Common myeloid progenitor, CD34-positive (primary cell): ENCODE measurements at regions not wholly inside any gene's neighbourhood (a gene's known extent, or its start where the extent isn't known, plus 50 kb on each side); places are given as distances from the start of the nearest gene placed in this dataset.
A peak's percentile ranks its signal among the peaks of the same experiment; 100 is the strongest.
"Not testable (repeated sequence)": the region's sequence is repeated elsewhere in the genome, so short reads cannot be mapped to it uniquely, and the experiment has no call there.

Source experiments
- CTCF ChIA-PET: fragments of 350-600 bp; sonication (Branson Sonifier 250); formaldehyde crosslinking; loops from one replicate; lab custom pipeline; 2021; ENCODE audit warnings: antibody characterized with exemption; lab: Charles Lee
- POLR2A ChIA-PET: fragments of 350-600 bp; sonication (Branson Sonifier 250); formaldehyde crosslinking; loops from one replicate; lab custom pipeline; 2021; ENCODE audit warnings: antibody characterized with exemption; lab: Charles Lee
- DNase-seq, 3 donors: peaks; one replicate each; pipeline versions ENCODE4 v3.0.0 to v3.0.0-alpha.2; 2013
- H3K27ac ChIP-seq, 2 experiments: 1 replicate in 1 of 2; 2 replicates in 1 of 2; pipeline ENCODE4 v1.7.0; 2013; ENCODE audit warnings: inconsistent platforms in 2 of 2, low read length in 2 of 2, mild to moderate bottlenecking in 2 of 2, low read depth in 1 of 2, moderate library complexity in 1 of 2; ENCODE audit not compliant: severe bottlenecking in 2 of 2, insufficient read depth in 1 of 2, poor library complexity in 1 of 2
- H3K27me3 ChIP-seq, 5 experiments: replicated peaks in 2 of 5; 1 replicate in 3 of 5; 2 replicates in 2 of 5; pipeline versions ENCODE4 v1.6.1 to v1.7.0; 2013; ENCODE audit warnings: low read length in 4 of 5, mild to moderate bottlenecking in 2 of 5, moderate library complexity in 2 of 5, inconsistent platforms in 1 of 5; ENCODE audit not compliant: insufficient read depth in 5 of 5, control insufficient read depth in 4 of 5
- H3K36me3 ChIP-seq, 4 experiments: 1 replicate in 2 of 4; 2 replicates in 2 of 4; pipeline versions ENCODE4 v1.6.1 to v1.7.0; 2013; ENCODE audit warnings: low read length in 3 of 4, control low read depth in 1 of 4, mild to moderate bottlenecking in 1 of 4; ENCODE audit not compliant: control insufficient read depth in 4 of 4, insufficient read depth in 4 of 4
- H3K4me1 ChIP-seq, 4 experiments: 1 replicate in 3 of 4; 2 replicates in 1 of 4; pipeline versions ENCODE4 v1.6.1 to v1.7.1; 2013; ENCODE audit warnings: low read length in 3 of 4, mild to moderate bottlenecking in 3 of 4, control low read depth in 1 of 4, inconsistent platforms in 1 of 4, moderate library complexity in 1 of 4; ENCODE audit not compliant: control insufficient read depth in 4 of 4, insufficient read depth in 4 of 4; ENCODE audit errors: control extremely low read depth in 1 of 4
- H3K4me3 ChIP-seq, 7 experiments: 1 replicate in 4 of 7; 2 replicates in 3 of 7; pipeline versions ENCODE4 v1.5.1 to v1.7.0; 2013; ENCODE audit warnings: mild to moderate bottlenecking in 7 of 7, low read length in 6 of 7, moderate library complexity in 6 of 7, inconsistent platforms in 2 of 7, low read depth in 2 of 7, control low read depth in 1 of 7; ENCODE audit not compliant: insufficient read depth in 4 of 7, control insufficient read depth in 1 of 7; ENCODE audit errors: extremely low read depth in 1 of 7
- H3K9me3 ChIP-seq, 5 experiments: 1 replicate in 4 of 5; 2 replicates in 1 of 5; pipeline versions ENCODE4 v1.6.1 to v1.7.1; 2013; ENCODE audit warnings: low read length in 4 of 5, mild to moderate bottlenecking in 2 of 5, inconsistent platforms in 1 of 5, low read depth in 1 of 5, moderate library complexity in 1 of 5; ENCODE audit not compliant: control insufficient read depth in 4 of 5, insufficient read depth in 2 of 5; ENCODE audit errors: control extremely low read depth in 1 of 5
- WGBS: methylation state at CpG from one replicate; pipeline ENCODE4 v1.1.5; 2013; ENCODE audit not compliant: insufficient coverage; 5-methylcytosine and 5-hydroxymethylcytosine counted together

- ChIA-PET POLR2A (no interaction called here), CTCF (no interaction called here)
- no peaks in the 10 kb centered on the region for H3K9me3 ChIP-seq
- H3K4me1 ChIP-seq, result no peaks in the 10 kb centered on the region
- WGBS, result 100% methylated on average over 2 of the region's 6 CpGs
- no peaks in the 10 kb centered on the region for H3K27me3 ChIP-seq
- H3K36me3 ChIP-seq, result no peaks in the 10 kb centered on the region
- H3K4me3 ChIP-seq, result no peak overlapping the region
- DNase-seq, result no peak
- no peak overlapping the region for H3K27ac ChIP-seq
Measured at GRCh38 chr6:139964737-139965136, 590.3 kb upstream of the CITED2 start.

DNA sequence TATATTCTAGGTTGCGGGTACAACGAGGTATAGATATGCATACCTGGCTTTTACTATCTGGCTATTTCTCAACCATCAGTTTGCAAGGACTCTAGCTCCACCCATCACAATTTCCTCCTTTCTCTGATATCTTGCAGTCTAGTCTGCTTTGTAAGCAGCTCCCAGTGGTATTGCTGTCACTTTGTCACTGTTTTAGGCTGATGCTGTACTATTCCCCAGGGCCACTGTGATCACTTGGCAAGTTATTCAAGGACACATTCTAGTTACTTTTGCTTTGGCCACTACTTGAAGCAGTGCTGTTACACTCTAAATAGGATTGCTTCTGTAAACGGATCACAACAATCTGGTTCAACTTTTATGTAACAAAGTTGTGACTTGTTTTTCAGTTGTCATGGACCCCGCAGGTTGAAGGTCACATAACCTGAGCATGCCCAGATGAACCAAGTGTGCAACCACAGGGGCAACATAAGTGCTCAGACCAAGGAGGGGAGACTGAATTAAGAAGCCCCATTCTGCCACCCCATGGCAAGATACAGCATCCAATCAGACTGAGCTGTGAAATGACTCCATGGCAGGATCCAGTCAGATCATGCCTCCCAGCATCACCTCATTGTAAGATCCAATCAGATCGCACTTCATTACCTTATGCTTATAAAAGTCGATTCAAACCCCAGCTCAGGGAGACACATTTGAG is 588.4 kb upstream of the CITED2 start:
- Histone ChIP-seq H3K4me3 (no peak overlapping the region), H3K27ac (no peak overlapping the region), H3K9me3 (no peaks in the 10 kb centered on the region), H3K4me1 (no peaks in the 10 kb centered on the region), H3K27me3 (no peaks in the 10 kb centered on the region), H3K36me3 (no peaks in the 10 kb centered on the region)
- POLR2A ChIA-PET, result no interaction called here
- 92% methylated on average over 6 of the region's 6 CpGs for WGBS
- DNase-seq, result peak in 1 of 3 donors; percentile 6
- CTCF ChIA-PET, result no interaction called here

- no CpG with 5 or more reads among the region's 2 CpGs for WGBS
- POLR2A ChIA-PET, result no interaction called here
- Histone ChIP-seq H3K27ac (no peak overlapping the region), H3K36me3 (no peaks in the 10 kb centered on the region), H3K9me3 (no peaks in the 10 kb centered on the region), H3K27me3 (no peaks in the 10 kb centered on the region), H3K4me3 (no peak overlapping the region), H3K4me1 (no peaks in the 10 kb centered on the region)
- no peak for DNase-seq
- CTCF ChIA-PET, result no interaction called here
Measured at GRCh38 chr6:139961190-139961589, 586.7 kb upstream of the CITED2 start.

DNA sequence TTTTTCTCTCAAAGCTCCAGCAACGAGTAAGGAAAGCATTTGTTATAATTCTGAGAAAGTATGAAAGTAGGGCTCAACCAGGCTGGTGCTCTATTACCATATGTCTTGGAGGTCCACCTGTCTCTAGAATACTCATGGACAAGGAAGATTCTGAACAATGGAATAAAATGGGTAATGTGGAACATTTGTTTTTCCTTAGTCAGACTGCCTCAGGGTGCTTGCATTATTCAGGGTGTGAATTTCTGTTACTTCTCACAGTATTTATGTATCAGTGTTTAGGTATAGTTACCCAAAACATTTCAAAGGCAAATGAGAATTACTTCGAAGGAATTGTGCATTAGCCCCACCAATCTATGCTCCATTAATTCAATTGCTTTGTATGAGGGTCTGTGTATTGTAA is 586.2 kb upstream of the CITED2 start:
- no peak for DNase-seq
- POLR2A ChIA-PET, result interaction anchor here (0.7 kb wide), 1 partner anchor 897 kb away, joined by 3 read pairs; no protein-coding TSS in a partner anchor
- Histone ChIP-seq H3K27ac (no peak overlapping the region), H3K4me3 (no peak overlapping the region), H3K9me3 (peaks cover 0 to under 1% (median 0%) of the 10 kb centered on the region in 5 experiments), H3K36me3 (no peaks in the 10 kb centered on the region), H3K27me3 (no peaks in the 10 kb centered on the region), H3K4me1 (no peaks in the 10 kb centered on the region)
- CTCF ChIA-PET, result no interaction called here
- WGBS, result 100% methylated on average over 1 of the region's 2 CpGs

GRCh38 chr6:139955366-139956155 is 581.1 kb upstream of the CITED2 start:
- CTCF ChIA-PET, result no interaction called here
- WGBS, result 94% methylated on average over 2 of the region's 2 CpGs
- peaks cover 0 to 7% (median 0%) of the 10 kb centered on the region in 5 experiments for H3K9me3 ChIP-seq

DNA sequence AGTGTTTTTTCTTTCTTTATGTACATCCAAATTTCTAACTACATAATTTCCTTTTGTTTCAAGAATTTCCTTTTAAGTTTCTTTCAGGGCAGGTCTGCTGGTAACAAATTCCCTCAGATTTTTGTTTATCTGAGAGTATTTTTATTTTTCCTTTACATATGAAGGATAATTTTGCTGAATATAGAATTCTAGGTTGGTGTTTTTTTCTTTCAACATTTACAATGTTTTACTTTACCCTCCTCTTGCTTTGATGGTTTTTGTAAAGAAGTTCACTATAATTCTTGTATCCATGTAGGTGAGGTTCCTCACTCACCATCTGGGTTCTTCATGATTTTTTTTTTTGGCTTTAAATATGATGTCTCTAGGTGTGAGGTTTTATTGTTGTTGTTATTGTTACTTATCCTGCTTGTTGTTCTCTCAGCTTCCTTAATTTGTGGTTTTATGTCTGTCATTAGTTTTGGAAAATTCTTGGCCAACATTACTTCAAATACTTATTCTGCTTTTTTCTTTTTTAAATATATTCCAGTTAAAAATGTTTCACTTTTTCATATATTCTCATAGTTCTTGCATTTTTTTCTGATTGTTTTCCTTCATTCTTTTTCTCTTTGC is 580.1 kb upstream of the CITED2 start:
- H3K9me3 ChIP-seq, result peaks cover 0 to 9% (median 0%) of the 10 kb centered on the region in 5 experiments
- no peak overlapping the region for H3K4me3 ChIP-seq
- DNase-seq, result no peak
- H3K4me1 ChIP-seq, result no peaks in the 10 kb centered on the region
- POLR2A ChIA-PET, result no interaction called here
- CTCF ChIA-PET, result no interaction called here
- H3K27me3 ChIP-seq, result no peaks in the 10 kb centered on the region
- H3K27ac ChIP-seq, result no peak overlapping the region
- no peaks in the 10 kb centered on the region for H3K36me3 ChIP-seq

More at GRCh38 chr6:139955366-139956155, 581.1 kb upstream of the CITED2 start:
- H3K27ac ChIP-seq, result no peak overlapping the region
- POLR2A ChIA-PET, result no interaction called here
- H3K27me3 ChIP-seq, result no peaks in the 10 kb centered on the region
- DNase-seq, result no peak
- H3K4me1 ChIP-seq, result no peaks in the 10 kb centered on the region
- no peaks in the 10 kb centered on the region for H3K36me3 ChIP-seq
- H3K4me3 ChIP-seq, result no peak overlapping the region

DNA sequence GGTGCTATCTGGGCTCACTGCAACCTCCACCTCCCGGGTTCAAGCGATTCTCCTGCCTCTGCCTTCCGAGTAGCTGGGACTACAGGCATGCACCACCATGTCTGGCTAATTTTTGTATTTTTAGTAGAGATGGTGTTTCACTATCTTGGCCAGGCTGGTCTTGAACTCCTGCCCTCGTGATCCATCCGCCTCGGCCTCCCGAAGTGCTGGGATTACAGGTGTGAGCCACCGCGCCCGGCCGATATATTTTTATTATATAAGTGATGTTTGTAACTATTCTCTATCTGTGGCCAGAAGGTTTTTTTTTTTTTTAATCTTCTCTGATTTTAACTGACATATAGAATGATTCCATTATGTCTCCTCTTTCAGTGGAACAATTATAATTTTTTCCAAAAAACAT is 579.3 kb upstream of the CITED2 start:
- WGBS, result 93% methylated on average over 3 of the region's 11 CpGs
- H3K36me3 ChIP-seq, H3K4me3 ChIP-seq, DNase-seq, H3K4me1 ChIP-seq, H3K27ac ChIP-seq, CTCF ChIA-PET, H3K27me3 ChIP-seq, POLR2A ChIA-PET: not testable (repeated sequence)
- H3K9me3 ChIP-seq, result peaks cover 0 to 11% (median 0%) of the 10 kb centered on the region in 5 experiments
